OCI-LY7 (cell line): ENCODE measurements at regions not wholly inside any gene's neighbourhood (a gene's known extent, or its start where the extent isn't known, plus 50 kb on each side); places are given as distances from the start of the nearest gene placed in this dataset.

Source experiments
- BruUV-seq: library from RNA; stranded (reverse); fragments of 400-500 nt; replicated peaks from 2 replicates; lab custom pipeline; 2021; lab: Mats Ljungman, UMichigan
- CTCF ChIA-PET: fragments of 300-600 bp; sonication (Branson Sonifier 250); formaldehyde crosslinking; loops from one replicate; lab custom pipeline; 2022; ENCODE audit warnings: antibody characterized with exemption; ENCODE audit not compliant: unreplicated experiment; lab: Charles Lee
- POLR2A ChIA-PET: fragments of 300-600 bp; sonication (Branson Sonifier 250); formaldehyde crosslinking; loops from one replicate; lab custom pipeline; 2022; ENCODE audit warnings: antibody characterized with exemption; lab: Charles Lee
- DNase-seq: peaks from one replicate; pipeline ENCODE4 v3.0.0-alpha.2; 2015; ENCODE audit warnings: low spot score
- H2AFZ ChIP-seq: fragments of 200-600 bp; sonication (generic), shearing (Covaris generic); 2 replicates; pipeline ENCODE4 v1.6.1; 2014; ENCODE audit warnings: mild to moderate bottlenecking, antibody characterized with exemption, low read length, moderate library complexity
- H3K27ac ChIP-seq: fragments of 200-600 bp; sonication (generic); 2 replicates; pipeline ENCODE4 v1.5.1; 2014; ENCODE audit warnings: mixed run types, low read depth, mild to moderate bottlenecking, moderate library complexity, low read length, inconsistent platforms; ENCODE audit not compliant: poor library complexity, severe bottlenecking
- H3K36me3 ChIP-seq: fragments of 200-600 bp; sonication (generic); 2 replicates; pipeline ENCODE4 v1.6.1; 2014; ENCODE audit warnings: mild to moderate bottlenecking, antibody characterized with exemption, low read length, moderate library complexity, mixed read lengths; ENCODE audit not compliant: insufficient read depth
- H3K4me1 ChIP-seq: fragments of 200-600 bp; sonication (generic); 2 replicates; pipeline ENCODE4 v1.5.1; 2014; ENCODE audit warnings: mild to moderate bottlenecking, low read length; ENCODE audit not compliant: insufficient read depth, poor library complexity, severe bottlenecking
- H3K4me2 ChIP-seq: fragments of 200-600 bp; sonication (generic); 2 replicates; pipeline ENCODE4 v1.6.1; 2014; ENCODE audit warnings: mild to moderate bottlenecking, low read length
- H3K4me3 ChIP-seq: fragments of 200-600 bp; sonication (generic); 2 replicates; pipeline ENCODE4 v1.5.1; 2014; ENCODE audit warnings: mild to moderate bottlenecking, low read depth, low read length; ENCODE audit not compliant: poor library complexity, severe bottlenecking
- H3K79me2 ChIP-seq: fragments of 200-600 bp; sonication (generic); 2 replicates; pipeline ENCODE4 v1.6.1; 2016; ENCODE audit warnings: low read depth, mild to moderate bottlenecking, low read length, moderate library complexity, mixed read lengths; ENCODE audit not compliant: insufficient read depth
- H3K9me2 ChIP-seq: fragments of 200-600 bp; sonication (generic); 2 replicates; pipeline ENCODE4 v1.6.1; 2016; ENCODE audit warnings: mild to moderate bottlenecking, low read length, mixed read lengths; ENCODE audit not compliant: insufficient read depth
- H3K9me3 ChIP-seq: fragments of 200-600 bp; sonication (generic); 2 replicates; pipeline ENCODE4 v1.6.1; 2014; ENCODE audit warnings: mild to moderate bottlenecking, mixed run types, low read length, mixed read lengths
- H4K20me1 ChIP-seq: fragments of 200-600 bp; sonication (generic); 2 replicates; pipeline ENCODE4 v1.6.1; 2014; ENCODE audit warnings: mild to moderate bottlenecking, antibody characterized with exemption, low read length, moderate library complexity, mixed read lengths; ENCODE audit not compliant: insufficient read depth
- EZH2phosphoT487 ChIP-seq: fragments of 200-600 bp; sonication (generic); IDR thresholded peaks from 2 replicates; pipeline ENCODE4 v1.6.1; 2018; ENCODE audit warnings: low read depth, borderline replicate concordance, mild to moderate bottlenecking, mixed run types, antibody characterized with exemption, low read length, moderate library complexity, mixed read lengths
- intact Hi-C: fragments of 100-400 bp; cut with micrococcal nuclease; formaldehyde crosslinking; loops from one replicate; pipeline ENCODE4 v1.10.0; 2022; ENCODE audit not compliant: unreplicated experiment
- TF ChIP-seq, protein P1 (sequence below): fragments of 200-600 bp; sonication (generic); conservative IDR thresholded peaks from 2 replicates; pipeline ENCODE4 v1.5.1; 2014; ENCODE audit warnings: mild to moderate bottlenecking, antibody characterized with exemption, low read length, moderate library complexity, mixed read lengths

- intact Hi-C loops = no loop called here
- BruUV-seq = no TSS peak
- Histone ChIP-seq H3K4me3 (no peak overlapping the region), H2AFZ (no peak overlapping the region), H3K36me3 (no peaks in the 10 kb centered on the region), H3K79me2 (no peaks in the 10 kb centered on the region), H3K4me1 (no peaks in the 10 kb centered on the region), H4K20me1 (no peaks in the 10 kb centered on the region), H3K4me2 (no peak overlapping the region), H3K9me3 (no peaks in the 10 kb centered on the region), H3K27ac (no peak overlapping the region), H3K9me2 (no peaks in the 10 kb centered on the region)
- ChIA-PET CTCF (no interaction called here), POLR2A (no interaction called here)
- TF ChIP-seq EZH2phosphoT487 = no peak
- TF ChIP-seq, protein P1, sequence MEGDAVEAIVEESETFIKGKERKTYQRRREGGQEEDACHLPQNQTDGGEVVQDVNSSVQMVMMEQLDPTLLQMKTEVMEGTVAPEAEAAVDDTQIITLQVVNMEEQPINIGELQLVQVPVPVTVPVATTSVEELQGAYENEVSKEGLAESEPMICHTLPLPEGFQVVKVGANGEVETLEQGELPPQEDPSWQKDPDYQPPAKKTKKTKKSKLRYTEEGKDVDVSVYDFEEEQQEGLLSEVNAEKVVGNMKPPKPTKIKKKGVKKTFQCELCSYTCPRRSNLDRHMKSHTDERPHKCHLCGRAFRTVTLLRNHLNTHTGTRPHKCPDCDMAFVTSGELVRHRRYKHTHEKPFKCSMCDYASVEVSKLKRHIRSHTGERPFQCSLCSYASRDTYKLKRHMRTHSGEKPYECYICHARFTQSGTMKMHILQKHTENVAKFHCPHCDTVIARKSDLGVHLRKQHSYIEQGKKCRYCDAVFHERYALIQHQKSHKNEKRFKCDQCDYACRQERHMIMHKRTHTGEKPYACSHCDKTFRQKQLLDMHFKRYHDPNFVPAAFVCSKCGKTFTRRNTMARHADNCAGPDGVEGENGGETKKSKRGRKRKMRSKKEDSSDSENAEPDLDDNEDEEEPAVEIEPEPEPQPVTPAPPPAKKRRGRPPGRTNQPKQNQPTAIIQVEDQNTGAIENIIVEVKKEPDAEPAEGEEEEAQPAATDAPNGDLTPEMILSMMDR = no peak
- no peak for DNase-seq
Measured at GRCh38 chr16:76756951-76757350, 434.0 kb upstream of the MON1B start.

GRCh38 chr16:76766538-76766937 is 424.5 kb upstream of the MON1B start:
- Histone ChIP-seq H3K9me2 (no peaks in the 10 kb centered on the region), H3K4me2 (no peak overlapping the region), H3K27ac (no peak overlapping the region), H3K9me3 (no peaks in the 10 kb centered on the region), H4K20me1 (no peaks in the 10 kb centered on the region), H3K4me1 (no peaks in the 10 kb centered on the region), H3K36me3 (no peaks in the 10 kb centered on the region), H2AFZ (no peak overlapping the region), H3K79me2 (no peaks in the 10 kb centered on the region), H3K4me3 (no peak overlapping the region)
- intact Hi-C loops = no loop called here
- no TSS peak for BruUV-seq
- ChIA-PET CTCF (no interaction called here), POLR2A (no interaction called here)
- DNase-seq = no peak
- TF ChIP-seq, protein P1 = no peak
- TF ChIP-seq EZH2phosphoT487 = no peak

- H4K20me1 ChIP-seq = no peaks in the 10 kb centered on the region
- H3K36me3 ChIP-seq = no peaks in the 10 kb centered on the region
- H3K9me3 ChIP-seq = no peaks in the 10 kb centered on the region
- H2AFZ ChIP-seq = no peak overlapping the region
- no peak for DNase-seq
- no peaks in the 10 kb centered on the region for H3K79me2 ChIP-seq
- H3K9me2 ChIP-seq = no peaks in the 10 kb centered on the region
- TF ChIP-seq EZH2phosphoT487 = no peak
- TF ChIP-seq, protein P1 = no peak
- ChIA-PET CTCF (no interaction called here), POLR2A (no interaction called here)
- H3K4me1 ChIP-seq = no peaks in the 10 kb centered on the region
- no peak overlapping the region for H3K4me2 ChIP-seq
- no peak overlapping the region for H3K4me3 ChIP-seq
- H3K27ac ChIP-seq = no peak overlapping the region
- no TSS peak for BruUV-seq
- intact Hi-C loops = no loop called here
Measured at GRCh38 chr16:76768316-76768715, 422.7 kb upstream of the MON1B start.
